Psoas muscle (tissue), 7 donors: ENCODE measurements at regions not wholly inside any gene's neighbourhood (a gene's known extent, or its start where the extent isn't known, plus 50 kb on each side); places are given as distances from the start of the nearest gene placed in this dataset.
A peak's percentile ranks its signal among the peaks of the same experiment; 100 is the strongest.

Experiments
- ATAC-seq, 4 donors: fragments of 200-7000 bp; cut with Tn5 transposase; one replicate each; pipeline ENCODE4 v1.9.1; 2020; ENCODE audit warnings: moderate library complexity in 3 of 4, mild to moderate bottlenecking in 2 of 4
- DNase-seq, 2 donors: peaks; one replicate each; pipeline ENCODE4 v3.0.0-alpha.2; 2020
- H3K27ac ChIP-seq: fragments of 200-600 bp; one replicate; pipeline ENCODE4 v1.8.0; 2022
- H3K27me3 ChIP-seq, 3 donors: fragments of 200-600 bp in 1 of 3; one replicate each; pipeline versions ENCODE4 v1.6.1 to v1.8.0; 2013 to 2022; ENCODE audit warnings: low read length in 2 of 3, mild to moderate bottlenecking in 2 of 3, moderate library complexity in 1 of 3; ENCODE audit not compliant: insufficient read depth in 3 of 3
- H3K36me3 ChIP-seq, 2 donors: fragments of 200-600 bp in 1 of 2; one replicate each; pipeline versions ENCODE4 v1.6.1 to v1.8.0; 2013 to 2022; ENCODE audit warnings: low read depth in 1 of 2, mild to moderate bottlenecking in 1 of 2, moderate library complexity in 1 of 2; ENCODE audit not compliant: insufficient read depth in 1 of 2
- H3K4me1 ChIP-seq: fragments of 200-600 bp; one replicate; pipeline ENCODE4 v1.8.0; 2022
- H3K4me3 ChIP-seq: fragments of 200-600 bp; one replicate; pipeline ENCODE4 v1.8.0; 2022; ENCODE audit warnings: mild to moderate bottlenecking
- H3K9me3 ChIP-seq: fragments of 200-600 bp; one replicate; pipeline ENCODE4 v1.8.0; 2022
- WGBS, 3 donors: extraction: QIAGEN DNeasy Blood & Tissue Kit; methylation state at CpG; one replicate each; pipeline versions ENCODE4 v1.1.6 to v1.1.7; 2013; 5-methylcytosine and 5-hydroxymethylcytosine counted together
- intact Hi-C, 2 donors: fragments of 100-400 bp; cut with DNase I; formaldehyde crosslinking; loops; one replicate each; pipeline versions ENCODE4 v1.11.0 to v1.14.2; 2022
- TF ChIP-seq, protein P1 (sequence below): fragments of 200-600 bp; IDR thresholded peaks from one replicate; pipeline ENCODE4 v1.8.0; 2022; ENCODE audit warnings: antibody characterized with exemption
- donor health status: healthy with polysubstance abuse.
- donor health status: DM: no; HTN: no; CAD: no; lungs with moderate emphysema.
- donor health status: Bipolar disorder and iron deficiency.
- donor health status: healthy.
- donor health status: DM: yes; HTN: yes; CAD: no.
- donor health status: DM: no; HTN: no; CAD: no.
- donor health status: DM: yes; HTN: yes; CAD: no.

DNA sequence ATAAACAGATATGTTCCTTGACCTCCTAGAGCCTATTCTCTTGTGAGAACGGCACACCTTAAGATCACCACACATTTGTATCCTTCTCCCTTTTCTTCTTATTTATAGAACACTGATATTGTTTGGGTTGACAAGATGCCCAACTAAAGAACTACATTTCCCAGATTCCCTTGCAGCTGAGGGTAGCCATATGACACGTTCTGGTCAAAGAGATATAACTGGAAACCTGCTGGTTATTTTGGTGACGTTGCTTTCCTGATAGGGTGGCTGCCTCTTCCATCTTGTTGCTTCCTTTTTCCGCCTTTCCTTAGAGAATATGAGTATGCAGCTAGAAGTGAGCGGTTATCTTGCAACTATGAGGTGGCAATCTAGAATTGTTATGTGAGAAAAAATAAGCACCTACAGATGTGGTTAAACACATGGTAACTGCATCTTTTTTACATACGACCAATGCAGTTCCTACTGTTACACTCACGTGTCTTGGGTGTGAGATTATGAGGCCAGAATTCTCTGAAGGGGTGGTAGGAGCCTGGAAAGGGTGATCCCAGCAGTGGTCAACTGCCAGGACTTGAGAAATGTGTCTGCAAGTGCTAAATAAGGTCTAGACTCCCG is 72.9 kb downstream of the SEC61B start:
- Histone ChIP-seq H3K36me3 (no peaks in the 10 kb centered on the region), H3K27ac (no peak overlapping the region), H3K4me1 (peaks cover 9% of the 10 kb centered on the region), H3K27me3 (no peaks in the 10 kb centered on the region), H3K4me3 (no peak overlapping the region), H3K9me3 (no peaks in the 10 kb centered on the region)
- intact Hi-C loops: no loop called here
- 57 to 60% (median 57%) methylated on average over 8 of the region's 8 CpGs for WGBS, 3 donors
- DNase-seq: no peak
- ATAC-seq: no peak
- TF ChIP-seq, protein P1, sequence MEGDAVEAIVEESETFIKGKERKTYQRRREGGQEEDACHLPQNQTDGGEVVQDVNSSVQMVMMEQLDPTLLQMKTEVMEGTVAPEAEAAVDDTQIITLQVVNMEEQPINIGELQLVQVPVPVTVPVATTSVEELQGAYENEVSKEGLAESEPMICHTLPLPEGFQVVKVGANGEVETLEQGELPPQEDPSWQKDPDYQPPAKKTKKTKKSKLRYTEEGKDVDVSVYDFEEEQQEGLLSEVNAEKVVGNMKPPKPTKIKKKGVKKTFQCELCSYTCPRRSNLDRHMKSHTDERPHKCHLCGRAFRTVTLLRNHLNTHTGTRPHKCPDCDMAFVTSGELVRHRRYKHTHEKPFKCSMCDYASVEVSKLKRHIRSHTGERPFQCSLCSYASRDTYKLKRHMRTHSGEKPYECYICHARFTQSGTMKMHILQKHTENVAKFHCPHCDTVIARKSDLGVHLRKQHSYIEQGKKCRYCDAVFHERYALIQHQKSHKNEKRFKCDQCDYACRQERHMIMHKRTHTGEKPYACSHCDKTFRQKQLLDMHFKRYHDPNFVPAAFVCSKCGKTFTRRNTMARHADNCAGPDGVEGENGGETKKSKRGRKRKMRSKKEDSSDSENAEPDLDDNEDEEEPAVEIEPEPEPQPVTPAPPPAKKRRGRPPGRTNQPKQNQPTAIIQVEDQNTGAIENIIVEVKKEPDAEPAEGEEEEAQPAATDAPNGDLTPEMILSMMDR: no peak

DNA sequence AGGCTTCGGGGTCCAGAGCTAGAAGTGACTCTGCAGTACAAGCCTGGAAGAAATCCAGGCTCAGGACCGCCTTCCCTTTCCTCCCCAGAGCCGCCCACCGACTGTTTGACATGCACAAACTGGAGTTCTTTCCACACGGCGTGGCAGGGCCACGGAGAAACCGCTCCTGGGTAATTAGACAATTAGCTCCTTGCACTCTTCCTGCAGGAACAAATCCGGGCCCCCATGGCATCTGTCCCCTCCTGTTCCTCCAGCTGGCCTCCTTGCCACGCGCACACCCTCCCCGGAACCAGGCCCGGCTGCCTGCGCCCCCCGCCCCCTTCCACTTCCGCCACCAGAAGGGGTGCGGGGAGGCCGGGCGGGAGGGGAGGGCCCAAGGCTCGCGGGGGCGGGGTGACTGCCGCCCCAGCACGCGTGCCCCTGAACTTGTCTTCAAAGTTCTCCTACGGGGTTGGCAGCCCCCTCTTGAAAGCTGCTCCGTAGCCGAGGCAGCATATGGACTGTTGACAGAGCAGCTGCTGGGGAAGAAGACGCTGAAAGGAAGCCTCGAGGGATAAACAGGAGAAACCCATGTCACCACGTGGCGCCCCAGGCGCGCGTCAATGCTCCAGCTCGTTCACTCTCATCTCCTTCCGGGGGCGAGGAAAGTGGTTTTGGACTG is 74.3 kb downstream of the SEC61B start:
- TF ChIP-seq, protein P1: no peak
- Histone ChIP-seq H3K36me3 (no peaks in the 10 kb centered on the region), H3K9me3 (no peaks in the 10 kb centered on the region), H3K4me1 (peaks cover 9% of the 10 kb centered on the region), H3K27ac (no peak overlapping the region), H3K27me3 (no peaks in the 10 kb centered on the region), H3K4me3 (peak overlapping the region; percentile 57)
- WGBS, 3 donors: 27 to 46% (median 39%) methylated on average over 34 to 38 of the region's 38 CpGs
- intact Hi-C loops: no loop called here
- ATAC-seq (peak in 3 of 4 donors; percentile 34 to 66 (median 52)), DNase-seq (peak; percentile 27 to 69)

DNA sequence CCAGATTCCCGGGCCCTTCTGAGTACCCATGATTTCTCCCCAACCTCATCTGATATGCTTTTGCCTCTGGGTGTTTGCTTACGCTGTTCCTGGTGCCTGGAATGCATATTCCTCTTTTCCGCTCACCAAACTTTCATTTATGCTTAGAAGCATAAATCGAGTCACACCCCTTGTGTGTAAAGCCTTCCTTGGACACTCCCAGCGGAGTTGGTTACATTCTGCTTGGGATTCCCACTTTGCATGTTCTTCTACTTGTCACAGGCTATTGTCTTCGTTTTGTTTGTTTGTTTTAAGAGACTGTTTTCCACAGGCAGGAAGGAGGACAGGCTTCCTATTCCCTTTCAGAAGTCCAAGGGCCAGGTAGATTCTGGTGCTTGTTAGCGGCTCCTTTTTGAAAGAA is 76.5 kb downstream of the SEC61B start:
- H3K27ac ChIP-seq: no peak overlapping the region
- ATAC-seq: no peak
- intact Hi-C loops: no loop called here
- WGBS, 3 donors: 76 to 82% (median 79%) methylated on average over 7 of the region's 7 CpGs
- H3K27me3 ChIP-seq: no peaks in the 10 kb centered on the region
- H3K9me3 ChIP-seq: no peaks in the 10 kb centered on the region
- TF ChIP-seq, protein P1: no peak
- peaks cover 9% of the 10 kb centered on the region for H3K4me1 ChIP-seq
- DNase-seq: no peak
- H3K4me3 ChIP-seq: no peak overlapping the region
- H3K36me3 ChIP-seq: no peaks in the 10 kb centered on the region

DNA sequence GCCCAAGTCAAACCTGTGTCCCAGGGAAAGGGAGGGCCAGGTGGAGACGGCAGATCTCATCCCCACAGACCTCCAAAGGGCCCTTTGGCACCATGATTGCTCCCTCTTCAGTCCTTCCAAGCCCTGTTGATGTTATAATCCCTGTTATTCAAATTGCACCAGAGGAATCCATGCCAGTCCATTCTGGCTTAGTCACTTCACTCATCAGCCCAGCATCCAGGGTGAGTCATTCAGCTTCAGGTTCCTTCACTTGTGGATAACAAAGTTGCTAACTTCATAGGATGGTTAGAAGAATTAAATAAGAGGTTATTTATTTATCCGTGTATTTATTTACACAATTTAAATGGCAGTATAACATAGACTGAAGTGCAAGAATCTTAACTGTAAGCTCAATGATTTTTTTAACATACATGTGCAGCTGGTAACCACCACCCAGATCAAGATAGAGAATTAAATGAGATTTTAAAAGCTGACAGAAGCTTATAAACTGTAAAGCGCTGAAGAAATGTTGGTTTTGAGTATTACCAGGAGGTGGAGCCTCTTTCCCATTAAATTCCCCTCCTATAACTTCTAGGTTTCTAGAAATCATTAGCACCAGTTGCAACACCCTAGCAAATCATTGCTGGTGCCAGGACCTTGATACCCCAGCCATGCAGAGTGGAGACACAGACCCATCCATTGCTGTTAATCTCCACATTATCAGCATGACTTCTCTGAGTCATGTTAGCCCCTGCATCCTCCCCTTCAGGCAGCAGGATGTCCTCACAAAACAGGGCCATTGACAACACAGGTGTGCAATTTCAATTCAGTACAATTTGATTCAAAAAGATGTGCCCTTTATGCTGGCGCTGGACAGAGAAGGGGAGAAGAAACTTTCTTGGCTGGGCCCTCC is 77.4 kb downstream of the SEC61B start:
- WGBS, 3 donors: 57 to 73% (median 65%) methylated on average over 4 of the region's 4 CpGs
- ATAC-seq: peak; percentile 79 to 89 (median 84)

More for the DNA sequence above, 77.4 kb downstream of the SEC61B start:
- no peak for DNase-seq
- no peaks in the 10 kb centered on the region for H3K36me3 ChIP-seq
- no peaks in the 10 kb centered on the region for H3K9me3 ChIP-seq
- intact Hi-C loops: no loop called here
- H3K4me1 ChIP-seq: peaks cover 9% of the 10 kb centered on the region
- H3K27me3 ChIP-seq: no peaks in the 10 kb centered on the region
- TF ChIP-seq, protein P1: no peak
- H3K27ac ChIP-seq: no peak overlapping the region
- H3K4me3 ChIP-seq: no peak overlapping the region
